HG03575 (cell line): ENCODE measurements at regions not wholly inside any gene's neighbourhood (a gene's known extent, or its start where the extent isn't known, plus 50 kb on each side); places are given as distances from the start of the nearest gene placed in this dataset.
"Not testable (repeated sequence)": the region's sequence is repeated elsewhere in the genome, so short reads cannot be mapped to it uniquely, and the experiment has no call there.

Source experiments
- ATAC-seq: cut with Tn5 transposase; IDR thresholded peaks from one replicate; pipeline ENCODE4 v1.9.1; 2021; ENCODE audit not compliant: unreplicated experiment, insufficient number of reproducible peaks, low FRiP score; ENCODE audit errors: extremely low read depth

DNA sequence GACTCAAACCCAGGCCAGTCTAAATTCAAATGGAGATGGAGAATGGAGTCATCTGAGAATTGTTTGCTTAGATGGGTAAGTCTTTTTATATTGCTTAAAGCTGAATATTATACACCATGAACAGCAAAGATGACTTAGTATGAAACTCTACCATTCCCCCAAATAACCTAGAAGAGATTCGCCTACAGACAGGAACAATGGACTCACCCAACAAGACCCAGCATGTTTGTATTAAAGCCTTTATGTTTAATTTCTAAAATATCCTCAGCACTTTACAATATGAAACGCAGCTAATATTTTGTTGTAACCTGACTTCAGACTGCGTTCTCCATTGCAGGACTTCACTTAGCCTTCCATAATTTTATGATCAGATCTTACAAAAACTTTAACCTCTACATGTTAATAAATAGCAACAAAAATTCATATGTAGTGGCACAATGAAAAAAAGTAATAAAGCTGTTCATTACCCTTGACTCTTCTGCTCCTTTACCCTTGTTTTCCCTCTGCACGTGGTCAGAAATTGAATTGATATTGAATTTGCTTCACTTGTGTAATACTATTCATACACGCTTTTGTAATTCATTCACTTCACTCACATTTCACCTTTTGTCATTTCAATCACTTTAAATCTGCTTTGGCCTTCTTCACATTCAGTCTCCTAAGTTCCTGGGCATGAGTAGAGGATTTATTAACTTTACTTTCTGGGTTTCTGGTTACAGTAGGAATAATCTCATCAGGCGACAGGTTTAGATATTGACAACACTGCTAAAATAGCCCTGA, 177.3 kb upstream of the PTBP2 start:
- no peak for ATAC-seq

DNA sequence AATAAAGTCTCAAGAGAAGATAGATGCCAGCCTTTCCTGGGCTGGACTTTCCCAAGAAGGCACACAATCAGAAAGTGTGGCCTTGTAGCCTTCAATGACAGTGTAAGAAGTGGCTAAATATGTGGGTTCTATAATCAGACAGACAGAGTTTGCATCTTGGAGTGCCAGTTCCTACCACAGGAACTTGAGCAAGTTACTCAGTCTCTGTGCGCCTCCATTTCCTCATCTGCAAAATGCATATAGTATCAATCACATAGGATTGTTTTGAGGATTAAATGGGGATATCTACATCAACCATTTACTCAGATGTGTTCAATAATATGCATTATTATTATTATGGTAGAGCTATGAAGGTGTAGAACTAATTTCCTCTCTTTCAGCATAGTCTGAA, 176.8 kb upstream of the PTBP2 start:
- no peak for ATAC-seq

DNA sequence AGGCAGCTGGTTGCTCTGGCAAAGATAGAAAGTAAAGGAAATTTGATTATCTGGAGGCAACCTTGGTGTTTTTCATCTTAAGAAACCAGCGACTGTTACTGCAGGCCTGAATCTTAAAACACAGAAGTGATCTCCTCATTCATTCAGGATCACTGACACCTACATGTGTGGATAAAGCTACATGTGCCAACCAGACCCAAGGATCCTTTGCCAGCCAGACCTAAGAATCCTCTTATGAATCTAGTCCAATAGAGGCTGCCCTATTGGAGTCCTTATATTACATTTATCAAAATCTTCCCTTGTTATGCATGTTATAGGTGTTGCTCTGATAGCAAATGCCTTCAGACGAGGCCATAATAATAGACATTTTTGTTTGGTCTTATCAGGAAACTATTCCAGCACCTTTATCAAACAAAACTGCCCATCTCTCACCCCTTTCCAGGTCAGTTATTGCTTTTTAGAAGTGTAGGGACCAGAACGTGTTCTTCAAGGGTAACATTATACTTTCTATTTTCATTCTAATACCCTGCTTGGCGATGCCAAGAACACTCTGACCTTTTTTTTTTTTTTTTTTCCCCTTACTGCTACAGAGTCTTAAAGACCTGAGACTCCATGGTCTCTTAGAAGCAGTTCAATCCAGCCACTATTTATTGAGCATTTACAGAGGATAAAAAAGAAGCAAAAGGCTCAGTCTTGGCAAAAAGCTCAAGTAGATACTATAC, 175.5 kb upstream of the PTBP2 start:
- ATAC-seq = no peak

DNA sequence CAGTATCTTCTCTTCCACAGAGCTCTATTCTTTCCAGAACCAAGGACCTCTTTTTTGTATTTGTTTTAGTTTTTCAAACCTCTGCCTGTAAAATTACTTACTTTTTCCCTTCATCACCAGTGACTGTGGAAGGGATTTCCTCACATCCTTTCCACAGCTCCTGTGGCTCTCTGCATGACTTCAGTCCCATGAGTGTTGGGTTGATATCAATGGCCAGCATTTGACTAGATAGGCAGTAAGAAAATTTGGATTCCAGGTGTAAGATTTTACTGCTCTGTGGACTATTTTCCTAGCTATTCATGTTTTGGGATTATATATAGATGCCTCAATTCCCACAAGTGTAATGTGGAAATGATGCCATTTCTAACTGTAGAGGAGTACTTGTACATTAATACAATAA, 171.5 kb upstream of the PTBP2 start:
- no peak for ATAC-seq

DNA sequence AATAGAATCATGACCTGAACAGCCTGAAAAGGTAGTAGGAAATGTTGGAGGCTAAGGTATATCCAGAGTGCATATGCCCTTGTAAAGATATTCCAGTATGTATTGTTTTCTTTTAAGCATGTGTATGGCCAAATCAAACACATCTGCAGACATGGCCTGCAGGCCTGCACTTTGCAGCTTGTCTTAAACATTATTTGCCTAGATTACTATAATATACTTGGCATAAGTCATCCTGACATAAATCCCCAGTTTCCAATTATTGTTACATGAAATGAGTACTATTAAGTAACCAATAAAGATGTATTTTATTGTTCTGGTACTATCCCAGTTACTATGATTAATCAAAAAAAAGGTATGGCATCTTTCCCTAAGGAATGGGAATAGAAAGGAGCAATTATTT, 169.1 kb upstream of the PTBP2 start:
- no peak for ATAC-seq

DNA sequence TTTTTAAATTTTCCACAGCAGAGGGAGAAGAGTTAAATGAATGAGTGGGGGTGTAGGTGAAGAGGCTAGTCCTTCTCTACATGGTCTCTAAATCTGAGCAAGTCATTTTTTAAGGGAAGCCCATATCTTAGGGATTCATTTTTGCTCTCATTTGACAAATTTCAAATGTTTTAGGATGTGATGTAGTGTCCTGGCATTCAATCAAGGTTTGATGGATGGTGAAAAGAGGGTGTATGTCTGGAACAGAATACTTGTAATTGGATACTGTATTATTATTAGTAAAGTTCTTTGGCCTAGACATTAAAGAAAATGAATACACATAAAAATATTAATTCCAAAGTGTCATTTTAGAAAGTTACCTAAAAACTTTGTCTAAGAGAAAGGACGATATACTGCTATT, 167.8 kb upstream of the PTBP2 start:
- no peak for ATAC-seq

DNA sequence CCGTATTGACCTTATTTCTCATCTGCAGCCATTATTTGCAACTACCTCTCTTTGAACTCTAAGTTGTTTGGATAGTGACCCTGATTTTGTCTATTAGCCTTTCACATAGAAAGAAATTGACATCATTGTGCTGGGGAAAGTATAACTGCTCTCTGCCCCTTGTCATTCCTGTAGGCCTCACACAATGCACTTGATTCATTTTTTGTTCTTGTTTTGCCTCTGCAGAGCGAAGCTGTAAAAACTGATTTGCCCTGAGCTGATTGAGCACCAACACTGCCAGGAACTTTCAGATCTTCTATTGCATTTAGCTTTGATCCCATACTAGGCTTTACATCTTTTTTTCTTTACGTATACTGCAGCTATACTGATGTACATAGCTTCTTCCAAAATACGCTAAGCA, 167.2 kb upstream of the PTBP2 start:
- no peak for ATAC-seq

DNA sequence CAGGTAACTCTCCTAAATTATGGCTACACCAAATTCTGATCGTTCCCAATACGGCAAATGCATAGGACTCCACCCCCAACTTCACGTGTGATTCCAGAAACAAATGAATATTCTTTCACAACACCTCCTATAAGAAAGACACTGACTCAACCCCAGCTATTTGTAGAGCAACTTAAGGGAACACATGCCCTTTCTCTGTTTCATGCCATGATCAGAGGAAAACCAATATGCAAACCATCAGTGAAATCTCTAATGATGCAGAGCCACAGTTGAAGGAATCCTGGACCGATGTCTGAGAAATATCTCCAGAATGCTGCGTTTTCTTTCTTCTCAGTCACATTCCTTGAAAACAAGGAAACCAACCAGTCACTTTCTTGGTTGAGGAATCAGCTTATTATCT, 164.2 kb upstream of the PTBP2 start:
- ATAC-seq = no peak

DNA sequence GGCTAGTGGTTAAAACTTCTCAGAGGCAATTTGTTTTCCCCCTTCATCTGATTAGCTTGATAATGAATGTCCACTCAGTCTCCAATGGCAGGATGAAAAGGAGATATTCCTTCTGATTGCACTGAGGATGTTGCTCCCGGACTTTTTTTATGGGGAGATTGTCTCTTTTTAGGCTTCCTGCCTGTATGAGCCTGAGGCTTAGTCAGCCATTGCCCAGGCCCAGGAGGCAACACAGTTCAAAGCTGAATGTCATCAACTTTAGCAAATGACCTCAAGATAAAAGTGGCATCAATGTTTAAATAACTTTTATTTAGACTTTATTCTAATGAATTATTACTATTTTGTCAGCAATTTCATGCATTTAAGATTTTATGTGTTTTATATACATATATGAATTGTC, 162.9 kb upstream of the PTBP2 start:
- no peak for ATAC-seq

DNA sequence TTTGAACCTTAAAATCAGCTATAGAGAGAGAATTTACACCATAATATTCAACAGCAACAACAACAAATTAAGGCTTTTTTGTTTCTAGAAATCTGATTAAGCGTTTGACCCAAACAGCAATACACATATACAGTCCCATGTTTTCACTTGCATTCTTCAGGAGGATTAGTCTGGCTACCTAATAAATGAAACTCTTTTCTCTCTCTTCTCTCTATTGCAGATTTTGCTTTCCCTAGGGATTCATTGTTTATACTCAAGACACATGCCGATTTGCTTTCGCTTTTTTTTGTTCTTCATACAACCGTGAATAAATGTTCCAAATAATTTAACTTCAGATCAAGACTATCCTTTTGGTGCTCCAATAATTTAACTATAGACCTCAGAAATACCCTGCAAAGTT, 162.4 kb upstream of the PTBP2 start:
- no peak for ATAC-seq

DNA sequence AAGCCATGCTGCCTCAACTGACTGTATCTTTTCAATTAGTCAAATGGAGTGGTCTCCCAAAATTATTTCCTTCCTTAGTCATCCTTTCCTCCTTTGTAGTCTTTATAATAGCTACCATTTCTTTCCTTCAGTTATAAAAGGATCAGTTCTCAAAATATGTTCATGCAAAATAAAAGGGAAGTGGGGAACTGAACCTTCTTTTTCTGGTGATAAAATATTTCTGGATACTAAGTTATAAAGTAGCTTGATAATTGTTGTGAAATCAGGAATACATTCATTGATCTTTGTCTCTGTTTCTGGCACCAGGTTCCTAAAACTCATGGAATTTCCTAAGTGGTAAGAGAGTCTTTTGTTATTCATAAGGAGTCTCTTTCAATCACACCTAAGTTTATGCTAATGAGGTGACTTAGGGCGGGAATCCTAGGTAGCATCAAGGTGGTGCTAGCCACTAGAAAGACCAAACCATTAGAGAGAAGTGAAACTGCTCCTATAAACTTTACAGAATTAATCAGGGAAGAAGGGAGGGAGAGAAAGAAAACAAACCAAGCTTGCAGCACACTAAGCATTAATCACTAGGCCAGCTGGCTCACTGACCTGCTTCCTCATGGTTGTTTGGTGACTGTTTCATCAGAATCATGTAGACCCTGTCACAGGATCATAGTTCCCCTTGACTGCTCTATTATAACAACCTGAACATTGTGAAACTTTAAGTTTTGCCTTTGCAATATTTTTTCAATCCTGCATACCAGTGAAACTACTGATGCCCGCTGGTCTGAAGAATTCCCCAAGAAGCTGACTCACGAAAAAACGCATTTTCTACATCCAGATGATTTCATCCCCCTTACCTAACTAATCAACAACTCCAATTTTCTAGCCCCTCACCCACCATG, 161.6 kb upstream of the PTBP2 start:
- ATAC-seq = no peak

DNA sequence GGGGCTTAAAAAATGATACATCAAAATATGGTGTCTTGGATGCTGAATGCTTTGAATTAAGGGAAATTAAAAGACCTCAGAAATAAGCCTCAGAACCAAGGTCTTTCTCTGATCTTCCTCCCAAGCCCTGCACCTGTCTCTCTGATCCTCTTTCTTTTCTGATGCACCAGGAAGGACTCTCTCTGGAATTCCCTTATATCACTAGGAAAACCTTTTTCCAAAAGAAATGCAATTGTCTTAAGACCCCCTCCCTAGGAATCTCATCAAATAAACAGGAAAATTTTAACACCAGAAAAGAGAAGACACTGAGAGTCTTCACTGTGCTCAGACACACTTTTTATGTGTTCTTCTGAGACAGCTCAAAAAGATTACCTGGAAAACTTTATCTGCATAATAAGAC, 159.5 kb upstream of the PTBP2 start:
- no peak for ATAC-seq

DNA sequence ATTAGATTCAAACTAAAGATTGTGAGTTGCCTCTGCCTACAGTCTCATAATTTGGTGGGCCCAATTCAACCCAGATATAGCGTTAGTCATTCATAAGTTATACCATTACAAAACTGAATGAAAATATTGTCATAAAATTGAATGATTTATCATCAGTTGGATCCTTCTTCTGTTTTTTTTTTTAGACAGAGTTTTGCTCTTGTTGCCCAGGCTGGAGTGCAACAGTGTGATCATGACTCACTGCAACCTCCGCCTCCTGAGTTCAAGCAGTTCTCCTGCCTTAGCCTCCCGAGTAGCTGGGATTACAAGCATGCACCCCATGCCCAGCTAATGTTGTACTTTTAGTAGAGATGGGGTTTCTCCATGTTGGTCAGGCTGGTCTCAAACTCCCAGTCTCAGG, 157.2 kb upstream of the PTBP2 start:
- ATAC-seq = not testable (repeated sequence)

DNA sequence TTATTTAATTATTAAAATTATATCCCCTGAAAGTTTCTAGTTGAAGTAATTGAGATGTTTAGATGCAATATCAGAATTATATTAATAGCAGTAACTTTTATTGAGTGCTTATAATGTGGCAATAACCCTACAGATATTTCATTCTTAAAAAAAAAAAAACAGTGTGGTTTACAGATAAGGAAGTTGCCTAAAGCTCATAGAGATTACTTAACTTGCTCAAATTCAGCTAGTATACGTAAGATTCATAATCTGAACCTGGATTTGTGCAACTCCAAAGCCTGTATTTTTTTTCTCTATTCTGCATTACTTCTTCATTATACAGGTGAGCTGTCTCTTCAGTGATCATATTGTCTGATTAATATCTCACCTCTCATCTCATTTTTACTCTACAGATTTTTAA, 156.0 kb upstream of the PTBP2 start:
- ATAC-seq = no peak

DNA sequence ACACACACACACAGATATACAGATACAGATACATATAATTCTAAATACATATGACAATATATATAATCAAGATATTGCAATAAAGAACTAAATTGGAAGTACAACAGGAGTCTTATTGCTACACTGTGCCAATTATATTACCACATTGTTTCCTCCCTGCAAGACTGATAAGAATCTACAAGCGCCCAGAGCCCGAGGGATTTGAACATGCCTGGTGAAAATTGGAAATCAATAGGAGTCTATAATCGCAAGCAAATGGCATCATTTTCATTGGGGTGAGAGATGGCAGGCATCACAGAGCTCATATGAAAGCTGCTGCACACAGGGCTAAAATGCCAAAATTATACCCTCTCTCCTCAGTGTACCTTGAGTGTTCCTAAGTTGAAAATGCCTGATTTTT, 152.9 kb upstream of the PTBP2 start:
- no peak for ATAC-seq

DNA sequence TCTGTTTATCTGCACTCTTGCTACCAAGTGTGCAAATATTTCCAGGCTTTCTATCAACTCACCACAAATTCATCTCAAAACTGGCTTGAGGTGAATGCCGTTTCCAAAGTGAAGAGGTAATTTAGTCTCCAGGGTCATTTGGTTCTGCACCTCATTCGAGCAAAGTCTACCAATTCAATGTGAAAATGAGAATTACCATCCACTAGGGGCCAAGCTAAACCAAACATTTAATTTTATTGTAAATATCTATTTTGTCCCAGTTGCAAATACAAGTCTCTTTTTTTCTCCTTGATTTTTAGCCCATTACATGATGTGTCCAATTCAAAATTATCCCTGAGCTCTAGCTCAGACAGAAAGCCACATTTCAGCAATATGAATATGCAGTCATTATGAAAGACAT, 152.3 kb upstream of the PTBP2 start:
- ATAC-seq = no peak

DNA sequence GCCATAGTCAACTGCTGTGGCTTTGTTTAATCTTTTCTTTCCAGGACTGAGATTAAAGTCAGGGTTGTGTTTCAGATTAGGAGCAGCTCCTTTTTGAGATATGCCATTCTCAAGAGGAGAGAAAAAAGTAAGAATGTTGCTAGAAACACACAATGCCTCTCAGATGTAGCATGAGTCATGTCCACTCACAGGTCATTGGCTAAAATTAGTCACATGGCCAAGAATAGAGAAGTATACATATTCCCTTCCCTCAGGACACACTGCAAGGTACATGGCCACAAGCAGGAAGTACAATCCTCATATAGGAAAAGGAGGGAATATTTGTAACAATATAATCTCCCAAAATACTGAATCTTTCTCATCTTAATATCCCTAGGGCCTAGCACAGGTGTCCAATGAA, 141.9 kb upstream of the PTBP2 start:
- ATAC-seq = no peak

DNA sequence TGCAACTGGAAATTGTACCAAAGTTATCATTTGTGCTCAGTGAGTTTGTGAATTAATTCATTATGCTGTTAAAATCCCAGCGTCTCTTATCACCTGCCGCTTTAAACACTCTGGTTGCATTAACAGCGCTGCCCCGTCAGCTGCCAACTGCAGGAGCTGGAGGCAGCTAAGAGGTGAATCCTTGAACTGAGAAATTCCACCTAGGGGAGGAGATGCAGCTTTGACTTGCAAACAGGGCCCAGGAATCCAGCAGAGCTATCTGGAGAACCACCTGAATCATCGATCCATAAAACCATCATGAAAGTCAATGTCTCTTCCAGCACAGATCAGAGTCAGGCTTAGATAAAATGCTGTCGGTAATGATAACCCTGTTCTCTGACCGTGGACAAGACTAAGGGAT, 140.7 kb upstream of the PTBP2 start:
- ATAC-seq = no peak

DNA sequence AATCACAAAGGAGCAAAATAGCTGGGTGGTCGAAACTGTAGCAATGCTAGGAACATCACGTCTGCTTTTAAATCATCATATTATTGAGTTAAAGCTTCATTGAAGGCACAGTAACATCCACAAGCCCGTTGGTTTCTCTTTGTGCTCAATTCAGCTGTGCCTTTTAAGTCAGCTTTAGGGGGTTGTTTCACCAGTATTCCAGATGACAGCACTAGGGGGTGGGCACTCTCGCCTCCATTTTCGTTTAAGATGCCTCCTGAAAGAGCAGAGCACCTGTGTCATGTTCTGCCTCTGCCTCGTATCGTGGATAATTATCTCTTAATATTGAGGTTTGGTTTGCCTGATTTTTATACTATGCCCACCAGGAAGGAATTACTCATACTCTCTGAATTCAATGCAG, 139.8 kb upstream of the PTBP2 start:
- ATAC-seq = no peak

DNA sequence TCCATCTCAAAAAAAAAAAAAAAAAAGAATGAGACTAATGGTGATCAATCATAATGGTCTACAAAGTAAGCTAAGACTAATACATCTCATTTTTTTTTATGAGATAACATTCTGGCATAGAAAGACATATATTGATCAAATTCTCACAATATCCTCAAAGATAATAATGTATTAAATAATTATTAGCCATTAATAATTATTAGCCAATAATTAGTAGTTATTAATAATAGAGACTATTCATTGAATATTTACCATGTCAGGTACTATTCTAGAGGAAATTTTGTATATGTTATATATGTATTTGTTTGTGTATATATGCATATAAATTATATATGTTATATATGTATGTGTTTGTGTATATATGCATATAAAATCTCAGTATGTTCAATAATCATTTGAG, 137.7 kb upstream of the PTBP2 start:
- no peak for ATAC-seq
